CD8-positive, alpha-beta memory T cell (primary cell): ENCODE measurements at regions not wholly inside any gene's neighbourhood (a gene's known extent, or its start where the extent isn't known, plus 50 kb on each side); places are given as distances from the start of the nearest gene placed in this dataset.
A peak's percentile ranks its signal among the peaks of the same experiment; 100 is the strongest.

ENCODE experiments used
- CTCF ChIA-PET: fragments of 350-600 bp; sonication (Branson Sonifier 250); formaldehyde crosslinking; loops from one replicate; lab custom pipeline; 2021; ENCODE audit warnings: antibody characterized with exemption; lab: Charles Lee
- POLR2A ChIA-PET: fragments of 350-600 bp; sonication (Branson Sonifier 250); formaldehyde crosslinking; loops from one replicate; lab custom pipeline; 2021; ENCODE audit warnings: antibody characterized with exemption; lab: Charles Lee
- DNase-seq, 5 donors: peaks; one replicate each; pipeline versions ENCODE4 v3.0.0 to v3.0.0-alpha.2; 2020 to 2022; ENCODE audit warnings: mixed read lengths in 1 of 5
- H3K27ac ChIP-seq: one replicate; pipeline ENCODE4 v1.7.0; 2013; ENCODE audit warnings: low read depth, mild to moderate bottlenecking, low read length, moderate library complexity
- H3K27me3 ChIP-seq: 2 replicates; pipeline ENCODE4 v1.7.0; 2013; ENCODE audit warnings: low read length, mild to moderate bottlenecking; ENCODE audit not compliant: insufficient read depth, poor library complexity, severe bottlenecking
- H3K36me3 ChIP-seq: 2 replicates; pipeline ENCODE4 v1.7.0; 2013; ENCODE audit warnings: mild to moderate bottlenecking, low read length, moderate library complexity; ENCODE audit not compliant: insufficient read depth
- H3K4me1 ChIP-seq: 2 replicates; pipeline ENCODE4 v1.7.0; 2013; ENCODE audit warnings: mild to moderate bottlenecking, low read length, moderate library complexity; ENCODE audit not compliant: insufficient read depth
- H3K4me3 ChIP-seq: 2 replicates; pipeline ENCODE4 v1.7.0; 2013; ENCODE audit warnings: mild to moderate bottlenecking, low read length
- H3K9me3 ChIP-seq: 2 replicates; pipeline ENCODE4 v1.7.0; 2013; ENCODE audit warnings: mild to moderate bottlenecking, low read length
- H3K27ac Mint-ChIP-seq, 8 donors: one replicate each; pipeline ENCODE4 v1.8.0; 2020 to 2021; ENCODE audit warnings: mixed read lengths in 8 of 8, mild to moderate bottlenecking in 6 of 8, inconsistent platforms in 3 of 8, moderate library complexity in 3 of 8
- H3K27me3 Mint-ChIP-seq, 2 donors: one replicate each; pipeline ENCODE4 v1.8.0; 2020 to 2021; ENCODE audit warnings: mixed read lengths in 2 of 2, mild to moderate bottlenecking in 1 of 2, moderate library complexity in 1 of 2
- H3K36me3 Mint-ChIP-seq, 3 donors: one replicate each; pipeline ENCODE4 v1.8.0; 2020 to 2021; ENCODE audit warnings: mixed read lengths in 3 of 3, inconsistent platforms in 1 of 3, mild to moderate bottlenecking in 1 of 3
- H3K4me1 Mint-ChIP-seq, 3 donors: one replicate each; pipeline ENCODE4 v1.8.0; 2020 to 2021; ENCODE audit warnings: mixed read lengths in 3 of 3, inconsistent platforms in 1 of 3, mild to moderate bottlenecking in 1 of 3
- H3K4me3 Mint-ChIP-seq, 7 donors: one replicate each; pipeline ENCODE4 v1.8.0; 2020 to 2021; ENCODE audit warnings: mixed read lengths in 7 of 7, mild to moderate bottlenecking in 6 of 7, moderate library complexity in 4 of 7, inconsistent platforms in 2 of 7
- H3K9me3 Mint-ChIP-seq, 5 donors: one replicate each; pipeline ENCODE4 v1.8.0; 2020 to 2022; ENCODE audit warnings: mixed read lengths in 5 of 5, mild to moderate bottlenecking in 3 of 5, moderate library complexity in 2 of 5, inconsistent platforms in 1 of 5

- H3K27ac Mint-ChIP-seq, result no peak overlapping the region
- ChIA-PET POLR2A (no interaction called here), CTCF (no interaction called here)
- no peak for DNase-seq
- Histone ChIP-seq H3K4me3 (no peak overlapping the region), H3K27ac (no peak overlapping the region), H3K4me1 (peaks cover 11% of the 10 kb centered on the region), H3K27me3 (no peaks in the 10 kb centered on the region), H3K9me3 (no peaks in the 10 kb centered on the region), H3K36me3 (no peaks in the 10 kb centered on the region)
- peaks cover 3 to 4% of the 10 kb centered on the region in 2 donors for H3K27me3 Mint-ChIP-seq
- peaks cover 0 to 9% (median 0%) of the 10 kb centered on the region in 3 donors for H3K4me1 Mint-ChIP-seq
- no peaks in the 10 kb centered on the region for H3K36me3 Mint-ChIP-seq
- no peaks in the 10 kb centered on the region for H3K9me3 Mint-ChIP-seq
- H3K4me3 Mint-ChIP-seq, result no peak overlapping the region
Measured at GRCh38 chr10:47090903-47091302, 179.7 kb downstream of the PTPN20 start.

DNA sequence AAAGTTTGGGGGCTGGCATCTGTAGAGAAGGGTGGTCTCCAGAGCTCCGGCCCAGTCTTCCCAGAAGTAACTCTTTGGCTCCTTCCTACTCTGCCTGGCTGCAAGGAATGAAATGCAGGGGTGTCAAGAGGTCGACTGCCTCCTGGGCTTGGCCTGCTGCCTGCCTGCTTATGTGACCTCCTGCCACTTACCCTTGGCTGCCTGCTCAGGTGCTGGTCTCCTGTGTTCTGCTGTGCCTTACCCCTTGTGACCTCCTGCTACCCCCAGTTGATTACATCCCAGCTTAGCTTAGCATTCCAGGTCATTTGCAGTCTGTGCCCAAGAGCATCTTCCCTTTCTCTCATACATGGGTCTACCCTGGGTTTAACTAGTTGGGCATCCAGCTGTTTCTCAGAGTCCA, 180.2 kb downstream of the PTPN20 start:
- peaks cover 11% of the 10 kb centered on the region for H3K4me1 ChIP-seq
- peak overlapping the region in 1 of 8 donors; percentile 79 for H3K27ac Mint-ChIP-seq
- peaks cover 3 to 4% of the 10 kb centered on the region in 2 donors for H3K27me3 Mint-ChIP-seq
- ChIA-PET POLR2A (no interaction called here), CTCF (no interaction called here)
- no peak overlapping the region for H3K27ac ChIP-seq
- no peak for DNase-seq
- H3K27me3 ChIP-seq, result no peaks in the 10 kb centered on the region
- no peaks in the 10 kb centered on the region for H3K9me3 ChIP-seq
- H3K4me3 ChIP-seq, result no peak overlapping the region
- no peaks in the 10 kb centered on the region for H3K36me3 ChIP-seq
- peaks cover 0 to 9% (median 0%) of the 10 kb centered on the region in 3 donors for H3K4me1 Mint-ChIP-seq
- peaks cover 0 to 2% (median 0%) of the 10 kb centered on the region in 5 donors for H3K9me3 Mint-ChIP-seq
- H3K4me3 Mint-ChIP-seq, result no peak overlapping the region
- no peaks in the 10 kb centered on the region for H3K36me3 Mint-ChIP-seq

DNA sequence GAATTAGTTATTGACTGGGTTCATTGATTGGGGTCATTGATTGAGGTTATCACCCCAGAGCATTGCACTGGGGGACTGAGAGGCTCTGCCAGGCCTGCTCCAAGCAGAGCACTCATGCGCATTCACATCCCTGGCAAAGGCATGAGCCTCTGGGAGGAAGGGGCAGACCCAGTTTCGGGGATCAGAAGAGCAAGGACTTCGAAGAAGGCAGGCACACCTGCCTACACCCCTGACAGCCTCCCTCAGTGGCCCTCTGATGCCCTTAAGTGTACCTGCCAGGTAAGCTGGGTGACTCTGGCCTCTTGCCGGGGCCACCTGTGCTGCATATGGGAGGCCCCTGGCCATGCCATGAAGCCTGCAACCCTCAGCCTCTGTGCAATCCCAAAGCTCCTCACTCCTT, 181.1 kb downstream of the PTPN20 start:
- no peaks in the 10 kb centered on the region for H3K36me3 Mint-ChIP-seq
- no peak overlapping the region for H3K4me3 Mint-ChIP-seq
- H3K4me1 Mint-ChIP-seq, result peaks cover 0 to 9% (median 0%) of the 10 kb centered on the region in 3 donors
- no peaks in the 10 kb centered on the region for H3K36me3 ChIP-seq
- DNase-seq, result no peak
- no peak overlapping the region for H3K27ac ChIP-seq
- peaks cover 0 to 2% (median 0%) of the 10 kb centered on the region in 5 donors for H3K9me3 Mint-ChIP-seq
- ChIA-PET CTCF (no interaction called here), POLR2A (no interaction called here)
- peaks cover 11% of the 10 kb centered on the region for H3K4me1 ChIP-seq
- H3K9me3 ChIP-seq, result no peaks in the 10 kb centered on the region
- no peak overlapping the region for H3K4me3 ChIP-seq
- peaks cover 3 to 4% of the 10 kb centered on the region in 2 donors for H3K27me3 Mint-ChIP-seq
- no peak overlapping the region for H3K27ac Mint-ChIP-seq
- H3K27me3 ChIP-seq, result no peaks in the 10 kb centered on the region

- Histone ChIP-seq H3K27ac (no peak overlapping the region), H3K36me3 (no peaks in the 10 kb centered on the region), H3K27me3 (no peaks in the 10 kb centered on the region), H3K4me3 (no peak overlapping the region), H3K4me1 (peaks cover 7% of the 10 kb centered on the region), H3K9me3 (no peaks in the 10 kb centered on the region)
- H3K9me3 Mint-ChIP-seq, result peaks cover 0 to 2% (median 0%) of the 10 kb centered on the region in 5 donors
- peaks cover 0 to 4% (median 0%) of the 10 kb centered on the region in 3 donors for H3K4me1 Mint-ChIP-seq
- ChIA-PET POLR2A (no interaction called here), CTCF (interaction anchor here (1.2 kb wide), 1 partner anchor 68 kb away, joined by 3 read pairs; no protein-coding TSS in a partner anchor)
- H3K27ac Mint-ChIP-seq, result no peak overlapping the region
- H3K4me3 Mint-ChIP-seq, result no peak overlapping the region
- peaks cover 3 to 4% of the 10 kb centered on the region in 2 donors for H3K27me3 Mint-ChIP-seq
- no peaks in the 10 kb centered on the region for H3K36me3 Mint-ChIP-seq
- no peak for DNase-seq
Measured at GRCh38 chr10:47092831-47093230, 181.6 kb downstream of the PTPN20 start.

DNA sequence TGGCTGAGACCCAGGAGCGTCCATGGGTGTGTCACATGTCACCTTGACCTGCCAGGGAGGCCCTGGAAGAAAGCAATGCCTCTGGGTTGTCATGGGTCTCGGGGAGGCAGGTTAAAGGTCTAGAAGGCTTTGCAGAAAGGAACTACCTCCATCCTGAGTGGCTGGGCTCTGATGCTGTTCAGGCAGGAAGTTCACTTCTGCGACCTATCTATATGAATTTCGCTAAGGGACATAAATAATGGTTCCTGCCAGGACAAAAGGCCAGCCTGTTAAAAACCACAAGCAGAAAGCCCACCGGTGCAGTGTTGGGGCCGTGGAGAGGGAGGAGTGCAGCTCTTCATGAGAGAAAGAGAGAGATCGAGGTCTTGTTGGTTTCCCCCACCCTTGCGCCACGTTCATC, 182.9 kb downstream of the PTPN20 start:
- Mint-ChIP-seq H3K27ac (peak overlapping the region in 1 of 8 donors; percentile 40), H3K36me3 (no peaks in the 10 kb centered on the region), H3K4me1 (no peaks in the 10 kb centered on the region), H3K9me3 (peaks cover 0 to 2% (median 0%) of the 10 kb centered on the region in 5 donors), H3K27me3 (peaks cover 3 to 4% of the 10 kb centered on the region in 2 donors), H3K4me3 (no peak overlapping the region)
- no peaks in the 10 kb centered on the region for H3K27me3 ChIP-seq
- H3K36me3 ChIP-seq, result no peaks in the 10 kb centered on the region
- CTCF ChIA-PET, result no interaction called here
- H3K27ac ChIP-seq, result no peak overlapping the region
- DNase-seq, result no peak
- H3K4me3 ChIP-seq, result no peak overlapping the region
- POLR2A ChIA-PET, result no interaction called here
- no peaks in the 10 kb centered on the region for H3K9me3 ChIP-seq
- H3K4me1 ChIP-seq, result no peaks in the 10 kb centered on the region

- ChIA-PET POLR2A (no interaction called here), CTCF (no interaction called here)
- Histone ChIP-seq H3K27ac (no peak overlapping the region), H3K36me3 (no peaks in the 10 kb centered on the region), H3K4me3 (no peak overlapping the region), H3K27me3 (no peaks in the 10 kb centered on the region), H3K9me3 (no peaks in the 10 kb centered on the region), H3K4me1 (no peaks in the 10 kb centered on the region)
- Mint-ChIP-seq H3K4me3 (no peak overlapping the region), H3K36me3 (no peaks in the 10 kb centered on the region), H3K27ac (no peak overlapping the region), H3K9me3 (peaks cover 0 to 2% (median 0%) of the 10 kb centered on the region in 5 donors), H3K27me3 (peaks cover 3 to 4% of the 10 kb centered on the region in 2 donors), H3K4me1 (no peaks in the 10 kb centered on the region)
- DNase-seq, result no peak
Measured at GRCh38 chr10:47094636-47095035, 183.4 kb downstream of the PTPN20 start.

DNA sequence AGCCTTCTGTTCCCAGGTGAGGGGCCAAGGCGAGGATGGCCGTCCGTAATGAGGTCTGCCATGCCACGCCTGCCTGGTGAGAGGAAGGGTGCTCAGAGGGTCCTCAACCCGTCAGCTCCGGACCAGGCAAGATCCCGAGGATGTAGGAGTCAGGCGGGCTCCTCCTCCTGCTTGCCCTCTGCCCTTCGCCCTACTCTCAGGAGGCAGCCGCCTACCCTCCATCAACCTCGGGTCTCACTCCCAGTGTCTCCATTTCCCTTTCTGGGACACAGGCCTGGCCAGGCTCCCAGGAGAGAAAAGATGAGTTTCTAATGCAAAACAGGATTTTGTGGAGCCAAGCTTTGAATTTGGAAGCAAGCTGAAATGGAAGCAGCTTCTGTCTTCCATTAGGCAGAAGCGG, 184.0 kb downstream of the PTPN20 start:
- H3K36me3 Mint-ChIP-seq, result no peaks in the 10 kb centered on the region
- Histone ChIP-seq H3K4me3 (no peak overlapping the region), H3K4me1 (no peaks in the 10 kb centered on the region), H3K9me3 (no peaks in the 10 kb centered on the region), H3K36me3 (no peaks in the 10 kb centered on the region), H3K27me3 (no peaks in the 10 kb centered on the region), H3K27ac (no peak overlapping the region)
- H3K4me1 Mint-ChIP-seq, result no peaks in the 10 kb centered on the region
- peaks cover 3 to 4% of the 10 kb centered on the region in 2 donors for H3K27me3 Mint-ChIP-seq
- no peak overlapping the region for H3K4me3 Mint-ChIP-seq
- peaks cover 0 to 2% (median 0%) of the 10 kb centered on the region in 5 donors for H3K9me3 Mint-ChIP-seq
- no peak overlapping the region for H3K27ac Mint-ChIP-seq
- CTCF ChIA-PET, result no interaction called here
- no peak for DNase-seq
- POLR2A ChIA-PET, result no interaction called here

- Histone ChIP-seq H3K4me1 (no peaks in the 10 kb centered on the region), H3K9me3 (no peaks in the 10 kb centered on the region), H3K27ac (no peak overlapping the region), H3K27me3 (no peaks in the 10 kb centered on the region), H3K36me3 (no peaks in the 10 kb centered on the region), H3K4me3 (no peak overlapping the region)
- H3K9me3 Mint-ChIP-seq, result peaks cover 0 to 2% (median 0%) of the 10 kb centered on the region in 5 donors
- H3K4me1 Mint-ChIP-seq, result no peaks in the 10 kb centered on the region
- H3K27me3 Mint-ChIP-seq, result peaks cover 3 to 4% of the 10 kb centered on the region in 2 donors
- H3K4me3 Mint-ChIP-seq, result no peak overlapping the region
- ChIA-PET POLR2A (no interaction called here), CTCF (no interaction called here)
- DNase-seq, result no peak
- no peaks in the 10 kb centered on the region for H3K36me3 Mint-ChIP-seq
- no peak overlapping the region for H3K27ac Mint-ChIP-seq
Measured at GRCh38 chr10:47095848-47096612, 184.8 kb downstream of the PTPN20 start.
